VCaP (cell line): ENCODE measurements at regions not wholly inside any gene's neighbourhood (a gene's known extent, or its start where the extent isn't known, plus 50 kb on each side); places are given as distances from the start of the nearest gene placed in this dataset.

Experiments
- H3K27ac ChIP-seq: fragments of 450-650 bp; 2 replicates; pipeline ENCODE4 v1.5.1; 2017
- TF ChIP-seq, protein P1 (sequence below): fragments of 450-650 bp; conservative IDR thresholded peaks from 2 replicates; pipeline ENCODE4 v1.5.1; 2017; ENCODE audit warnings: mild to moderate bottlenecking, moderate library complexity

DNA sequence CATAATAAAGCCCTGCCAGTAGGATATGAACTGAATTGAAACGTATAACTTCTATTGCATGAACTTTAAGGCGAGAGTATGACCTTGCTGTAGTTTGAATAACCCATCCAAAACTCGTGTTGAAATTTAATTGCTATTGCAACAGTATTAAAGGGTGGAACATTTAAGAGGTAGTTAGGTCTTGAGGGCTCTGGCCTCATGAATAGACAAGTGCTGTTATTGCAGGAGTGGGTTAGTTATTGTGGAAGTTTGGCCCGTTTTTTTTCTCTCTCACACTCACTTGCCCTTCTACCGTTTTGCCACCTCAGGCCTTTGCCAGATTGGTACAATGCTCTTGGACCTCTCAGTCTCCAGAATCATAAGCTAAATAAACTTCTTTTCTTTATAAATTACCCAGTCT, 473.7 kb upstream of the SYT1 start:
- TF ChIP-seq, protein P1, sequence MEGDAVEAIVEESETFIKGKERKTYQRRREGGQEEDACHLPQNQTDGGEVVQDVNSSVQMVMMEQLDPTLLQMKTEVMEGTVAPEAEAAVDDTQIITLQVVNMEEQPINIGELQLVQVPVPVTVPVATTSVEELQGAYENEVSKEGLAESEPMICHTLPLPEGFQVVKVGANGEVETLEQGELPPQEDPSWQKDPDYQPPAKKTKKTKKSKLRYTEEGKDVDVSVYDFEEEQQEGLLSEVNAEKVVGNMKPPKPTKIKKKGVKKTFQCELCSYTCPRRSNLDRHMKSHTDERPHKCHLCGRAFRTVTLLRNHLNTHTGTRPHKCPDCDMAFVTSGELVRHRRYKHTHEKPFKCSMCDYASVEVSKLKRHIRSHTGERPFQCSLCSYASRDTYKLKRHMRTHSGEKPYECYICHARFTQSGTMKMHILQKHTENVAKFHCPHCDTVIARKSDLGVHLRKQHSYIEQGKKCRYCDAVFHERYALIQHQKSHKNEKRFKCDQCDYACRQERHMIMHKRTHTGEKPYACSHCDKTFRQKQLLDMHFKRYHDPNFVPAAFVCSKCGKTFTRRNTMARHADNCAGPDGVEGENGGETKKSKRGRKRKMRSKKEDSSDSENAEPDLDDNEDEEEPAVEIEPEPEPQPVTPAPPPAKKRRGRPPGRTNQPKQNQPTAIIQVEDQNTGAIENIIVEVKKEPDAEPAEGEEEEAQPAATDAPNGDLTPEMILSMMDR, result no peak
- no peak overlapping the region for H3K27ac ChIP-seq

DNA sequence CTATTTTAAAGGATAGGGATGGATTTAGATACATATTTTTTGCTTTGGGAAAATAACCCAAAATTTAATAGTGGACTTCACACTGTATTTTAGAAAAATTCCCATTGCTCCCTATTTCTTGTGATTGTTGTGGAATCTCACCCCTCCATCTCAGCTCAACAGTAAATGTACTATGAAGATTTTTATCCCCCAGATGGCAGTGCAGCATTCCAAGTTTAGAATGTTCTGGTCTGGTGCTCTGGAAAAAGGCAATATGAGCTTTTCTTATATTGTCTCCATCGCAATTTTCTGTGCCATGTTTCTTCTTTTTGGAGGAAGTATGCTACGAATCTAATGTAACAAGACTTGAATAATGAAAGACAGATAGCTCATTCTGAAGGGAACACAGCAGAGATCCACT, 471.7 kb upstream of the SYT1 start:
- H3K27ac ChIP-seq, result no peak overlapping the region
- TF ChIP-seq, protein P1, result peak; percentile 64

DNA sequence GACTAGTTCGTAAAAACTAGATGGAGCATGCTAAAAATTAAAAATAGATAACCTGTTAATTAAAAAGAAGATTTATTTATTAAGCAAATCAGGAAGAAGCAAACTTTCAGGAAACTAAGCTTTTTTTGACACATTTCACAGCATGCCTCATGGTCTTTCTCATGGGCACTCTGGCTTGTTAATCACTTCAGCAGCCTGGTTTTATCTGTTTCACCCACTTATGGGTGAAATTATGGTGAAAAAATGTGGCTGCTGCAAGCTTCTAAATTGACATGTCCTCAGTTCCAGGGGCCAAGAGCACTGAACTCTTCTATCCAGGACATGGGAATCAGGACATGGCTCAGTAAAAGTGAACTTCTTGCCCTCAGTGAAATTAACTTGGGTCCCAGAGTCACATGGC, 468.6 kb upstream of the SYT1 start:
- TF ChIP-seq, protein P1, result no peak
- H3K27ac ChIP-seq, result no peak overlapping the region

DNA sequence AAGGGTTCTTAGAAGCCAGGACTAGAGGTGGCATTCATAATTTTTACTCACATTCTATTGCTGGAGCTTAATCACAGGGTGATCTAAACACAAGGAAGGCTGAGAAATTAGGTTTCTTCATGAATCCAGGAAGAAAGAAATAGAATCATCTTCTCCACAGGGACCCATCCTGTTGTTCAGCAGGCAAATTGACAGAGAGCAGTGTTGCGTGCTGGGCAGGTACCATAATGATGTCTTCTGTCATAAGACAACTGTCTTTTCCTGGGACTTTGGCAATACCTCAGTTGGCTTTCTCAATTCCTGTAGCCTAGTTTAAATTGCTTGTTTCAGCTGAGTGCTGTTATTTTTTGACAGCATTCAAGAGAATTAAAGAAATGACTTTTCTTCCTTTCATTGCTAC, 468.0 kb upstream of the SYT1 start:
- TF ChIP-seq, protein P1, result no peak
- no peak overlapping the region for H3K27ac ChIP-seq

DNA sequence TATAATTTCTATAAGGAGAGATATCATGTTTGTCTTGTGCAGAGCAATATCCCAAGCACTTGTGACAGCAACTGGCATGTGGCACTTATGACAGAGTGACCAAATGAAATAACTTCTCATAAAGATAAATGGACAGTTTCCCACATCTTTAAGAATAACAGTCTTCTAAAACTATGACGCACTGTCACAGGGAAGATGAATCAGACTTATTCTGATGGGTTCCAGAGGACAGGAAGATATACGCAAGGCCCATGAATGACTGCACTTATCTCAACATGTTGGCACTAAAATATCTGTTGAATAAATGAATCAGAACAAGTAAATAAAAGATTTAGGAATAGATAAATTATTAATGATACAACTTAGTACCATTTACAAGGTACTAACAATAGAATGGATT, 465.8 kb upstream of the SYT1 start:
- TF ChIP-seq, protein P1, result no peak
- H3K27ac ChIP-seq, result no peak overlapping the region

DNA sequence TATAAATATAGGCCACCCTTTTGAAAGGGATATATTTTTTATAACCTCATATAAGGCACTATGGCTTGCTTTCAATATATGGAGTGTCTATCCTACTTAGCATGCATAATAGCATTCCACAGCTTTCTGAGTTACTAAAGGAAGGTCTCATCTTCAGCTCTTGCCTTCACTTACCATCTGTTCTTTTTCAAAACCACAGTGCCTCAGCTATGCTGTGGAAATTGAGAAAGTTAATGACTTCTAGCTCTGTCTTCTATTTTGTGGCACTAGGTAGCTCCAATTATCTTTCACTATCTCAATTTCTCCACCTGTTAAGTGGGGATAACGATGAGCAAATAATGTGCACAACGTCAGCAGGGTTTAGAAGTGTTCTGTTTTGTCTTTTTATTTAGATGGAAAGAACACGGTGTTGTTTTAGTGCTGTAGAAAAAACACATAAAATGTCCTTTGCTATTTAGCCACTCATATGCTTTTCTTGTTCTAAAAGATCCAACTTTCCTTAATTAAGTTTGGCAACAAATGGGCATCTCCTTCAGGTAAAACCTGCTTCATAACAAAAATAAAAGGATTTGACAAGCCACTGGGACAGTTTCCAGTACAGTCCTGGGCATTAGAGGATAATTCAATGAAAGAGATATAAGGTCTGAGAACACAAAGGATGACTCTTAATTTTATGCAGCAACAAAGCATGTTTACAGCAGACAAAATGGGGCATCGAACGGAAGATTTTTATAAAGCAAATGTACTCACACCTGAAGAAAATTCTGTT, 462.0 kb upstream of the SYT1 start:
- H3K27ac ChIP-seq, result no peak overlapping the region
- TF ChIP-seq, protein P1, result no peak

DNA sequence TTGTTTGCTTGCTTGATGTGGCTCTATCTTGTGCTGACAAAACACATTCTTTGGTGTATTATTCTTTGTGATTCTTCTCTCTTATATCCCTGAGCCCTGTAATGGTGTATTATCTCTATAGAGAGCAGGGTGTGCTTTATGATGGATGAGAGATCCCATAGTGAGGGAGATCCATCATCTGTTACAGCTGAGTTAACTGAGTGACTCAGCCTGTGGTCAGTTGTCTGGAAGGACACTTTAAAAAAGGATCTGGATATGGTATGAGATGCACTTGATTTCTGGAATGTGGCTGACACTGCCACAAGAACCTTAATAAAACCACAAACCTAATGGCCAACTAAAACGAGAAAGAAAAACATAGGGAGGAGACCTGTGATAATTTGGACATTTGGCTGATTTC, 461.4 kb upstream of the SYT1 start:
- TF ChIP-seq, protein P1, result no peak
- no peak overlapping the region for H3K27ac ChIP-seq
